ENCODE measurements at regions not wholly inside any gene's neighbourhood (a gene's known extent, or its start where the extent isn't known, plus 50 kb on each side); places are given as distances from the start of the nearest gene placed in this dataset.

GRCh38 chr5:3680821-3681220 lies 85.2 kb downstream of the IRX1 start:
- Histone ChIP-seq H3K4me1 (no peaks in the 10 kb centered on the region), H3K9me3 (no peaks in the 10 kb centered on the region), H3K27ac (no peak overlapping the region), H3K4me3 (no peak overlapping the region), H3K27me3 (no peaks in the 10 kb centered on the region), H3K36me3 (no peaks in the 10 kb centered on the region)
- DNase-seq (no peak), ATAC-seq (no peak)
- intact Hi-C loops (cut with DNase I): no loop called here
- 40% methylated on average over 5 of the region's 5 CpGs for WGBS (ENCODE audit: insufficient coverage, low coverage, low lambda C conversion rate, missing lambda C conversion rate)
- TF ChIP-seq POLR2A (IDR thresholded peaks at IDR 0.05) (no peak), CTCF (IDR thresholded peaks at IDR 0.05) (no peak)

- no peaks in the 10 kb centered on the region for H3K4me1 ChIP-seq
- no peaks in the 10 kb centered on the region for H3K27me3 ChIP-seq
- DNase-seq (no peak), ATAC-seq (no peak)
- H3K27ac ChIP-seq: no peak overlapping the region
- H3K4me3 ChIP-seq: no peak overlapping the region
- no peak for TF ChIP-seq POLR2A (IDR thresholded peaks at IDR 0.05)
- no peak for TF ChIP-seq CTCF (IDR thresholded peaks at IDR 0.05)
- 53% methylated on average over 2 of the region's 13 CpGs for WGBS (ENCODE audit: insufficient coverage, low coverage, low lambda C conversion rate, missing lambda C conversion rate)
- intact Hi-C loops (cut with DNase I): no loop called here
- no peaks in the 10 kb centered on the region for H3K36me3 ChIP-seq
- H3K9me3 ChIP-seq: no peaks in the 10 kb centered on the region
These were observed 88.5 kb downstream of the IRX1 start for GRCh38 chr5:3684118-3684517.

GRCh38 chr5:3684771-3685354 lies 89.2 kb downstream of the IRX1 start:
- H3K27me3 ChIP-seq: no peaks in the 10 kb centered on the region
- H3K4me1 ChIP-seq: no peaks in the 10 kb centered on the region
- peak in 1 of 4 donors; percentile 39 for ATAC-seq
- WGBS (ENCODE audit: insufficient coverage, low coverage, low lambda C conversion rate, missing lambda C conversion rate): 55% methylated on average over 6 of the region's 12 CpGs
- intact Hi-C loops (cut with DNase I): no loop called here
- no peak overlapping the region for H3K27ac ChIP-seq
- DNase-seq: no peak
- TF ChIP-seq CTCF (IDR thresholded peaks at IDR 0.05) (no peak), POLR2A (IDR thresholded peaks at IDR 0.05) (no peak)
- no peaks in the 10 kb centered on the region for H3K9me3 ChIP-seq
- H3K4me3 ChIP-seq: no peak overlapping the region
- no peaks in the 10 kb centered on the region for H3K36me3 ChIP-seq

GRCh38 chr5:3694819-3695218 lies 99.2 kb downstream of the IRX1 start:
- 20% methylated on average over 1 of the region's 5 CpGs for WGBS (ENCODE audit: insufficient coverage, low coverage, low lambda C conversion rate, missing lambda C conversion rate)
- TF ChIP-seq CTCF (IDR thresholded peaks at IDR 0.05): no peak
- no peak for TF ChIP-seq POLR2A (IDR thresholded peaks at IDR 0.05)
- DNase-seq (no peak), ATAC-seq (peak in 1 of 4 donors; percentile 26)
- no peak overlapping the region for H3K27ac ChIP-seq
- no peaks in the 10 kb centered on the region for H3K27me3 ChIP-seq
- H3K4me1 ChIP-seq: no peaks in the 10 kb centered on the region
- intact Hi-C loops (cut with DNase I): no loop called here
- no peaks in the 10 kb centered on the region for H3K9me3 ChIP-seq
- H3K36me3 ChIP-seq: no peaks in the 10 kb centered on the region
- H3K4me3 ChIP-seq: no peak overlapping the region

GRCh38 chr5:3695818-3696217 lies 100.2 kb downstream of the IRX1 start:
- ATAC-seq (no peak), DNase-seq (no peak)
- Histone ChIP-seq H3K27me3 (no peaks in the 10 kb centered on the region), H3K9me3 (no peaks in the 10 kb centered on the region), H3K4me1 (no peaks in the 10 kb centered on the region), H3K4me3 (no peak overlapping the region), H3K27ac (no peak overlapping the region), H3K36me3 (no peaks in the 10 kb centered on the region)
- intact Hi-C loops (cut with DNase I): no loop called here
- TF ChIP-seq POLR2A (IDR thresholded peaks at IDR 0.05): no peak
- TF ChIP-seq CTCF (IDR thresholded peaks at IDR 0.05): no peak
- WGBS (ENCODE audit: insufficient coverage, low coverage, low lambda C conversion rate, missing lambda C conversion rate): 80% methylated on average over 1 of the region's 2 CpGs
